H1 (cell line): ENCODE measurements at regions not wholly inside any gene's neighbourhood (a gene's known extent, or its start where the extent isn't known, plus 50 kb on each side); places are given as distances from the start of the nearest gene placed in this dataset.

Source experiments
- EZH2 ChIP-seq: fragments of 200-600 bp; sonication (generic); IDR thresholded peaks from 2 replicates; pipeline ENCODE4 v1.7.1; 2012; ENCODE audit warnings: low read depth, mild to moderate bottlenecking, moderate library complexity, low read length, inconsistent platforms; ENCODE audit not compliant: severe bottlenecking
- RBBP5 ChIP-seq: IDR thresholded peaks from 2 replicates; pipeline ENCODE4 v1.7.1; 2012; ENCODE audit warnings: low read depth, mild to moderate bottlenecking, inconsistent platforms, low read length, moderate library complexity, borderline replicate concordance
- YY1 ChIP-seq: IDR thresholded peaks from 2 replicates; pipeline ENCODE4 v1.6.1; 2011; ENCODE audit warnings: low read depth, mild to moderate bottlenecking, low read length

DNA sequence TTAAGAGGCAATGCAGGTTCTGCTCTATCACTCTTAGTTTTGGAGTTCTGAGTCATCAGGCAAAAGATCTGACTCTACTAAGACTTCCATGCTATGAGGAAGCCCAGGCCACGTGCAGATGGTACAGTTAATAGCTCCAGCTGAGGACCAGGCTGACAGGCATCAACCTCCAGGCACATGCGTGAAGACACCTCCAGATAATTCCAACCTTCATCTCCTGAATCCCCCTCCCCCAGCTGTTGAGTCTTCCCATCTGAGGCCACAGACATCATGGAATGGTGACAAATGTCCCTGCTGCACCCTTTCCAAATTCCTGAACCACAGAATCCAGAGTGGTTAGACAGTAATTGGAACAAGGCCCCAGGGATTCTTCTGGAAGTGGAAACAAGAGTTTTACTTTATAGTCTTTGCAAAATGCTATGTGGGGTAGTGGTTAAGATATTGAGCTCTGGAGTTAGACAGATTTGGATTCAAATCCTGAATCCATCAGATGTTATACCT lies 183.8 kb downstream of the KLF5 start (continued):
- TF ChIP-seq RBBP5: no peak
- TF ChIP-seq YY1: no peak
- TF ChIP-seq EZH2: no peak
